ENCODE measurements at regions not wholly inside any gene's neighbourhood (a gene's known extent, or its start where the extent isn't known, plus 50 kb on each side); places are given as distances from the start of the nearest gene placed in this dataset.

DNA sequence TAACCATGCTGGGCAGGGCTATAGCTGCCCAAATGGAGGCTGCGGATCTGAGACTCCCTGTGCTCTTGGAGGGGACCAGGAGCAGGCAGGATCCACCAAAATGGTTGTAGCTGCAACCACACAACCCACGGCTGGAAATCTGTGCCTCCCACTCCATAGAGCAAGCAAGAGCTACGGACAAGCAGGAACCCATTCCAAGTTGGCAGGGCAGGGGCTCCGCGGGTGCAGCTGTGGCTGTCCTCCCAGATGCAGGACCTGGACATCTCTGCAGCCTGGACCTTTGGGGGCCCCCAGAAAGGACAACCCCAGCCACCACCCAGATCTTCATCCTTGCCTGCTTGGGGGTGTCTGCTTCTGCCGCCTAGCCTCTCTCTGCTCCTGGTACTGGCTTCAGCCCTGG lies 154.1 kb upstream of the TRAM1L1 start:
- no peak for TF ChIP-seq CTCF (IDR thresholded peaks at IDR 0.05; ENCODE audit: low read depth, low read length, poor library complexity, severe bottlenecking)
- no peak for TF ChIP-seq EZH2phosphoT487 (IDR thresholded peaks at IDR 0.05; ENCODE audit: borderline replicate concordance, low read length)
